ENCODE measurements at regions not wholly inside any gene's neighbourhood (a gene's known extent, or its start where the extent isn't known, plus 50 kb on each side); places are given as distances from the start of the nearest gene placed in this dataset.

GRCh38 chr15:93278783-93279182 lies 189.8 kb upstream of the RGMA start:
- no peak for DNase-seq
- Histone ChIP-seq H3K9me3 (no peaks in the 10 kb centered on the region), H3K27ac (no peak overlapping the region), H3K4me1 (no peaks in the 10 kb centered on the region), H3K4me3 (no peak overlapping the region), H3K27me3 (replicated peaks in 1 of 7) (peaks cover 0 to 25% (median 6%) of the 10 kb centered on the region in 7 donors), H3K36me3 (no peaks in the 10 kb centered on the region)
- 77 to 94% (median 87%) methylated on average over 3 of the region's 3 CpGs for WGBS, 5 donors
- intact Hi-C loops (cut with DNase I; ENCODE audit: low total_unique reads) = no loop called here
- TF ChIP-seq POLR2A (IDR thresholded peaks at IDR 0.05) = no peak
- no peak for TF ChIP-seq POLR2AphosphoS5 (IDR thresholded peaks at IDR 0.05)
- no peak for TF ChIP-seq CTCF (IDR thresholded peaks at IDR 0.05 in 8 of 11, conservative IDR thresholded peaks at IDR 0.05 in 3 of 11)

DNA sequence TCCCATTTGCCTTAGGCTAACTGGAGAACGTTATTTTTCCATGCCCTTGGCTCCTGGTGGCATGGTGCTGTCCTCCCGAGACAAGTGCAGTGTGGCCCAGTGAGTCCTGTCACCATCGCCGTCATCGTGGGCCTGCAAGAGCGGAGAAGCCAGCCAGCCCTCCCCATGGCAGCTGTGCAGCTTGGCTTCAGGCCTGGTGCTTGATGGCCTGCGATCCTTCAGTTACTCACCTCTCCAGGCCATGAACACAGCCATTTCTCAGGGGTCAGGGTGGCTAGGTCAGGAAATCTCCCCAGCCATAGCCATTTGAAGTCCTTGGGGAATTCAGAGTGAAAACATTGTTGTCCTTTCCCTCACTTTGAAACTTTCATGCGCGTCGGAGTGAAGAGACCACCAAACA lies 189.0 kb upstream of the RGMA start:
- Histone ChIP-seq H3K27ac (no peak overlapping the region), H3K36me3 (no peaks in the 10 kb centered on the region), H3K9me3 (no peaks in the 10 kb centered on the region), H3K4me1 (no peaks in the 10 kb centered on the region), H3K4me3 (no peak overlapping the region), H3K27me3 (replicated peaks in 1 of 7) (peaks cover 0 to 25% (median 6%) of the 10 kb centered on the region in 7 donors)
- WGBS, 5 donors = 90 to 93% (median 92%) methylated on average over 9 to 10 of the region's 10 CpGs
- intact Hi-C loops (cut with DNase I; ENCODE audit: low total_unique reads) = no loop called here
- TF ChIP-seq CTCF (IDR thresholded peaks at IDR 0.05 in 8 of 11, conservative IDR thresholded peaks at IDR 0.05 in 3 of 11) (no peak), POLR2AphosphoS5 (IDR thresholded peaks at IDR 0.05) (no peak), POLR2A (IDR thresholded peaks at IDR 0.05) (no peak)
- DNase-seq = no peak

- Histone ChIP-seq H3K36me3 (no peaks in the 10 kb centered on the region), H3K4me3 (no peak overlapping the region), H3K27me3 (replicated peaks in 1 of 7) (peaks cover 0 to 6% (median 0%) of the 10 kb centered on the region in 7 donors), H3K27ac (no peak overlapping the region), H3K4me1 (no peaks in the 10 kb centered on the region), H3K9me3 (peaks cover 0 to 32% (median 18%) of the 10 kb centered on the region in 8 donors)
- intact Hi-C loops (cut with DNase I; ENCODE audit: low total_unique reads) = no loop called here
- TF ChIP-seq CTCF (IDR thresholded peaks at IDR 0.05 in 8 of 11, conservative IDR thresholded peaks at IDR 0.05 in 3 of 11) = no peak
- no peak for TF ChIP-seq POLR2A (IDR thresholded peaks at IDR 0.05)
- no peak for TF ChIP-seq POLR2AphosphoS5 (IDR thresholded peaks at IDR 0.05)
- WGBS, 5 donors = 83 to 90% (median 84%) methylated on average over 6 of the region's 6 CpGs
- DNase-seq = no peak
These were observed 185.2 kb upstream of the RGMA start for GRCh38 chr15:93274257-93274656.

DNA sequence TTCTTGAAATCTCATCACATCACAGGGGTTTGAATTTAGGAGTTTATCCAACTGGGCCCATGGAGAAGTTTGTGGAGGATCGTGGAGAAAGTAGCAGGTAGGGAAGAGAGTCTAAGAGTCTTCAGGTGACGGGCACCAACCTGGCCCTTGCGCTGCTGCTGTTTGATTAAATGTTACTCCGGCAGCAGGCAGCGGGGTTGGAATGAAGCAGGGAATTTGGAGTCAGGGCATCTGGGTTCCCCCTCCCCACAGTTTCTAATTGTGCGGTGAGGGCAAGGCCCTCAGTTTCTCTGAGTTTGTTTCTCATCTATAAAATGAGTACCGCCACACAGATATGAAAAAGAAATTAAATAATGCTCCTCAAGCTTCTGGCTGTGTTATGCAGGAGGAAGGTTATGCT lies 182.9 kb upstream of the RGMA start:
- intact Hi-C loops (cut with DNase I; ENCODE audit: low total_unique reads) = no loop called here
- 93 to 97% (median 95%) methylated on average over 7 of the region's 7 CpGs for WGBS, 5 donors
- Histone ChIP-seq H3K36me3 (no peaks in the 10 kb centered on the region), H3K27ac (no peak overlapping the region), H3K4me1 (no peaks in the 10 kb centered on the region), H3K9me3 (peaks cover 0 to 32% (median 18%) of the 10 kb centered on the region in 8 donors), H3K27me3 (replicated peaks in 1 of 7) (no peaks in the 10 kb centered on the region), H3K4me3 (no peak overlapping the region)
- DNase-seq = no peak
- no peak for TF ChIP-seq POLR2A (IDR thresholded peaks at IDR 0.05)
- no peak for TF ChIP-seq POLR2AphosphoS5 (IDR thresholded peaks at IDR 0.05)
- no peak for TF ChIP-seq CTCF (IDR thresholded peaks at IDR 0.05 in 8 of 11, conservative IDR thresholded peaks at IDR 0.05 in 3 of 11)

All from spleen (tissue), 11 donors.